ENCODE measurements at regions not wholly inside any gene's neighbourhood (a gene's known extent, or its start where the extent isn't known, plus 50 kb on each side); places are given as distances from the start of the nearest gene placed in this dataset.
A peak's percentile ranks its signal among the peaks of the same experiment; 100 is the strongest.

- peaks cover 58 to 73% of the 10 kb centered on the region in 2 donors for H3K4me1 Mint-ChIP-seq
- no peak for DNase-seq
Measured at GRCh38 chr10:5311617-5312016, 53.1 kb upstream of the UCN3 start.

GRCh38 chr10:5314840-5315239 lies 49.9 kb upstream of the UCN3 start:
- H3K27ac Mint-ChIP-seq = peak overlapping the region; percentile 82 to 83
- H3K9me3 ChIP-seq (ENCODE audit: control insufficient read depth, insufficient read depth, low read length) = no peaks in the 10 kb centered on the region
- no peaks in the 10 kb centered on the region for H3K36me3 Mint-ChIP-seq
- no peak for TF ChIP-seq CTCF (IDR thresholded peaks at IDR 0.05)
- H3K36me3 ChIP-seq (ENCODE audit: control insufficient read depth, insufficient read depth, low read length) = no peaks in the 10 kb centered on the region
- H3K4me3 Mint-ChIP-seq = peak overlapping the region; percentile 78
- peaks cover 41% of the 10 kb centered on the region for H3K4me1 ChIP-seq (ENCODE audit: control insufficient read depth, insufficient read depth, low read length)
- no peak for ATAC-seq
- H3K27ac ChIP-seq (ENCODE audit: low read length) = no peak overlapping the region
- H3K27me3 Mint-ChIP-seq (ENCODE audit: low read depth in 2 of 2) = no peaks in the 10 kb centered on the region
- H3K4me3 ChIP-seq (ENCODE audit: low read length) = no peak overlapping the region
- WGBS (ENCODE audit: insufficient coverage) = 95% methylated on average over 5 of the region's 5 CpGs
- intact Hi-C loops (cut with micrococcal nuclease) = no loop called here
- no peak for DNase-seq
- H3K4me1 Mint-ChIP-seq = peaks cover 78 to 86% of the 10 kb centered on the region in 2 donors
- no peaks in the 10 kb centered on the region for H3K27me3 ChIP-seq (ENCODE audit: control insufficient read depth, insufficient read depth, low read length)
- H3K9me3 Mint-ChIP-seq = no peaks in the 10 kb centered on the region

More at GRCh38 chr10:5311617-5312016, 53.1 kb upstream of the UCN3 start:
- Histone ChIP-seq H3K4me3 (ENCODE audit: low read length) (no peak overlapping the region), H3K27ac (ENCODE audit: low read length) (no peak overlapping the region), H3K36me3 (ENCODE audit: control insufficient read depth, insufficient read depth, low read length) (no peaks in the 10 kb centered on the region), H3K4me1 (ENCODE audit: control insufficient read depth, insufficient read depth, low read length) (peaks cover 30% of the 10 kb centered on the region), H3K27me3 (ENCODE audit: control insufficient read depth, insufficient read depth, low read length) (no peaks in the 10 kb centered on the region), H3K9me3 (ENCODE audit: control insufficient read depth, insufficient read depth, low read length) (peaks cover 4% of the 10 kb centered on the region)
- no CpG with 5 or more reads among the region's 1 CpG for WGBS (ENCODE audit: insufficient coverage)
- ATAC-seq = no peak
- Mint-ChIP-seq H3K27me3 (ENCODE audit: low read depth in 2 of 2) (no peaks in the 10 kb centered on the region), H3K4me3 (no peak overlapping the region), H3K36me3 (no peaks in the 10 kb centered on the region), H3K9me3 (no peaks in the 10 kb centered on the region), H3K27ac (peak overlapping the region in 1 of 2 donors; percentile 43)
- TF ChIP-seq CTCF (IDR thresholded peaks at IDR 0.05) = no peak
- intact Hi-C loops (cut with micrococcal nuclease) = no loop called here

All from natural killer cell (primary cell).